ENCODE measurements at regions not wholly inside any gene's neighbourhood (a gene's known extent, or its start where the extent isn't known, plus 50 kb on each side); places are given as distances from the start of the nearest gene placed in this dataset.
"Not testable (repeated sequence)": the region's sequence is repeated elsewhere in the genome, so short reads cannot be mapped to it uniquely, and the experiment has no call there.

- Histone ChIP-seq H3K36me3 (ENCODE audit: control insufficient read depth in 4 of 4, insufficient read depth in 4 of 4, low read length in 3 of 4) (no peaks in the 10 kb centered on the region), H3K4me1 (ENCODE audit: control extremely low read depth in 1 of 4, control insufficient read depth in 4 of 4, insufficient read depth in 4 of 4, low read length in 3 of 4) (no peaks in the 10 kb centered on the region), H3K4me3 (ENCODE audit: control insufficient read depth in 1 of 7, extremely low read depth in 1 of 7, insufficient read depth in 4 of 7, low read depth in 2 of 7, low read length in 6 of 7) (no peak overlapping the region), H3K27ac (ENCODE audit: insufficient read depth in 1 of 2, low read depth in 1 of 2, low read length in 2 of 2, poor library complexity in 1 of 2, severe bottlenecking in 2 of 2) (no peak overlapping the region), H3K27me3 (replicated peaks in 2 of 5; ENCODE audit: control insufficient read depth in 4 of 5, insufficient read depth in 5 of 5, low read length in 4 of 5) (peaks cover 0 to 2% (median 0%) of the 10 kb centered on the region in 5 experiments), H3K9me3 (ENCODE audit: control extremely low read depth in 1 of 5, control insufficient read depth in 4 of 5, insufficient read depth in 2 of 5, low read depth in 1 of 5, low read length in 4 of 5) (peaks cover 0 to 2% (median 0%) of the 10 kb centered on the region in 5 experiments)
- 100% methylated on average over 1 of the region's 2 CpGs for WGBS (ENCODE audit: insufficient coverage)
- POLR2A ChIA-PET: no interaction called here
- CTCF ChIA-PET: interaction anchor here (1.6 to 1.8 kb wide), 3 partner anchors 9 to 1302 kb away, joined by 3 to 5 read pairs (median 5); partner anchors contain the start of gene ADRA2A
- no peak for DNase-seq
These were observed 149.2 kb downstream of the XPNPEP1 start for GRCh38 chr10:109774121-109774440.

GRCh38 chr10:109773288-109774120, 149.8 kb downstream of the XPNPEP1 start:
- WGBS (ENCODE audit: insufficient coverage): 66% methylated on average over 6 of the region's 8 CpGs
- POLR2A ChIA-PET: interaction anchor here (0.6 kb wide), 1 partner anchor 137 kb away, joined by 3 read pairs; no protein-coding TSS in a partner anchor
- H3K27me3 ChIP-seq (replicated peaks in 2 of 5; ENCODE audit: control insufficient read depth in 4 of 5, insufficient read depth in 5 of 5, low read length in 4 of 5): peaks cover 0 to 2% (median 0%) of the 10 kb centered on the region in 5 experiments
- no peak overlapping the region for H3K27ac ChIP-seq (ENCODE audit: insufficient read depth in 1 of 2, low read depth in 1 of 2, low read length in 2 of 2, poor library complexity in 1 of 2, severe bottlenecking in 2 of 2)
- CTCF ChIA-PET: interaction anchor here (1.6 to 1.8 kb wide), 3 partner anchors 9 to 1303 kb away, joined by 3 to 5 read pairs (median 5); partner anchors contain the start of gene ADRA2A
- peak in 2 of 3 donors; percentile 15 to 21 for DNase-seq
- H3K36me3 ChIP-seq (ENCODE audit: control insufficient read depth in 4 of 4, insufficient read depth in 4 of 4, low read length in 3 of 4): no peaks in the 10 kb centered on the region
- H3K4me3 ChIP-seq (ENCODE audit: control insufficient read depth in 1 of 7, extremely low read depth in 1 of 7, insufficient read depth in 4 of 7, low read depth in 2 of 7, low read length in 6 of 7): no peak overlapping the region
- H3K9me3 ChIP-seq (ENCODE audit: control extremely low read depth in 1 of 5, control insufficient read depth in 4 of 5, insufficient read depth in 2 of 5, low read depth in 1 of 5, low read length in 4 of 5): no peaks in the 10 kb centered on the region
- no peaks in the 10 kb centered on the region for H3K4me1 ChIP-seq (ENCODE audit: control extremely low read depth in 1 of 4, control insufficient read depth in 4 of 4, insufficient read depth in 4 of 4, low read length in 3 of 4)

DNA sequence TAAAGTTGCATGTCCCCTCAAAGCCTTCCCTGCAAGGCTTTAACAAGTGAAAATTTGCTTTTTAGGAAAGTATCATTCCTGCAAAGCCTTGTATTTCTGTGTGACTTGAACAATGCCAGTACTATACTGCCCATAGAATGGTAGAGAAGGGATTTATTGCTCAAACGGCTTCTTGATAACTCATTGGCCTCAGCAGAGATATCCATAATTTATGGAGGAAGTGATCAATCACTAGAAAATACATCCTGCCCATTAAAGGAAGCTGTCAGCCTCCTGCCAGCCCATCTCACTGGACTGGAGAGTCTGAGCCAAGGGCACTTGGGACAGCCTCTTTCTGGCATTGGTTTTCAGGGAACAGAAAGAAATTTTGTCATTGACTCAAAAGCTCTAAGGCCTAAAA, 152.6 kb downstream of the XPNPEP1 start:
- no peaks in the 10 kb centered on the region for H3K4me1 ChIP-seq (ENCODE audit: control extremely low read depth in 1 of 4, control insufficient read depth in 4 of 4, insufficient read depth in 4 of 4, low read length in 3 of 4)
- H3K36me3 ChIP-seq (ENCODE audit: control insufficient read depth in 4 of 4, insufficient read depth in 4 of 4, low read length in 3 of 4): no peaks in the 10 kb centered on the region
- H3K9me3 ChIP-seq (ENCODE audit: control extremely low read depth in 1 of 5, control insufficient read depth in 4 of 5, insufficient read depth in 2 of 5, low read depth in 1 of 5, low read length in 4 of 5): no peaks in the 10 kb centered on the region
- H3K4me3 ChIP-seq (ENCODE audit: control insufficient read depth in 1 of 7, extremely low read depth in 1 of 7, insufficient read depth in 4 of 7, low read depth in 2 of 7, low read length in 6 of 7): no peak overlapping the region
- WGBS (ENCODE audit: insufficient coverage): 0% methylated on average over 1 of the region's 1 CpG
- DNase-seq: no peak
- CTCF ChIA-PET: no interaction called here
- POLR2A ChIA-PET: no interaction called here
- no peak overlapping the region for H3K27ac ChIP-seq (ENCODE audit: insufficient read depth in 1 of 2, low read depth in 1 of 2, low read length in 2 of 2, poor library complexity in 1 of 2, severe bottlenecking in 2 of 2)
- peaks cover 0 to 3% (median 0%) of the 10 kb centered on the region in 5 experiments for H3K27me3 ChIP-seq (replicated peaks in 2 of 5; ENCODE audit: control insufficient read depth in 4 of 5, insufficient read depth in 5 of 5, low read length in 4 of 5)

GRCh38 chr10:109769966-109770365, 153.3 kb downstream of the XPNPEP1 start:
- POLR2A ChIA-PET: no interaction called here
- CTCF ChIA-PET: no interaction called here
- Histone ChIP-seq H3K36me3 (ENCODE audit: control insufficient read depth in 4 of 4, insufficient read depth in 4 of 4, low read length in 3 of 4) (no peaks in the 10 kb centered on the region), H3K27ac (ENCODE audit: insufficient read depth in 1 of 2, low read depth in 1 of 2, low read length in 2 of 2, poor library complexity in 1 of 2, severe bottlenecking in 2 of 2) (no peak overlapping the region), H3K27me3 (replicated peaks in 2 of 5; ENCODE audit: control insufficient read depth in 4 of 5, insufficient read depth in 5 of 5, low read length in 4 of 5) (peaks cover 0 to 4% (median 0%) of the 10 kb centered on the region in 5 experiments), H3K4me3 (ENCODE audit: control insufficient read depth in 1 of 7, extremely low read depth in 1 of 7, insufficient read depth in 4 of 7, low read depth in 2 of 7, low read length in 6 of 7) (no peak overlapping the region), H3K4me1 (ENCODE audit: control extremely low read depth in 1 of 4, control insufficient read depth in 4 of 4, insufficient read depth in 4 of 4, low read length in 3 of 4) (no peaks in the 10 kb centered on the region), H3K9me3 (ENCODE audit: control extremely low read depth in 1 of 5, control insufficient read depth in 4 of 5, insufficient read depth in 2 of 5, low read depth in 1 of 5, low read length in 4 of 5) (no peaks in the 10 kb centered on the region)
- WGBS (ENCODE audit: insufficient coverage): 83% methylated on average over 2 of the region's 2 CpGs
- no peak for DNase-seq

DNA sequence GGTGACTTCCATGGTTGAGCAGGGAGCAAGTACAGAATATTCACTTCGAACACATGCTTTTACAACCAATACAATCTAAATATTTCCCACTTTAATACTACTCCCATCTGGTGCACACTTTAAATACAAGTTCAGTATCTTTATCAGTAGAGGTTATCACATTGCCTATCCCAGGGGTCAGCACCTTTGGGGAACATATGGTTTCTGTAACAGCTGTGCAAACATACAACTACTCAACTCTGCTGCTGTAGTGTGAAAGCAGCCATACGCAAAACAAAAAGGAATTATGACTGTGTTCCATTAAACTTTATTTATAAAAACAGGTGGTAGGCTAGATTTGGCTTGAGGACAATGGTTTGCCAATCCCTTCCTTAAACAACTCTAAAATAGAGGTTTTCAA, 157.5 kb downstream of the XPNPEP1 start:
- Histone ChIP-seq H3K9me3 (ENCODE audit: control extremely low read depth in 1 of 5, control insufficient read depth in 4 of 5, insufficient read depth in 2 of 5, low read depth in 1 of 5, low read length in 4 of 5) (peaks cover 0 to 2% (median 0%) of the 10 kb centered on the region in 5 experiments), H3K4me1 (ENCODE audit: control extremely low read depth in 1 of 4, control insufficient read depth in 4 of 4, insufficient read depth in 4 of 4, low read length in 3 of 4) (no peaks in the 10 kb centered on the region), H3K27me3 (replicated peaks in 2 of 5; ENCODE audit: control insufficient read depth in 4 of 5, insufficient read depth in 5 of 5, low read length in 4 of 5) (peaks cover 0 to 2% (median 0%) of the 10 kb centered on the region in 5 experiments), H3K4me3 (ENCODE audit: control insufficient read depth in 1 of 7, extremely low read depth in 1 of 7, insufficient read depth in 4 of 7, low read depth in 2 of 7, low read length in 6 of 7) (no peak overlapping the region), H3K27ac (ENCODE audit: insufficient read depth in 1 of 2, low read depth in 1 of 2, low read length in 2 of 2, poor library complexity in 1 of 2, severe bottlenecking in 2 of 2) (no peak overlapping the region), H3K36me3 (ENCODE audit: control insufficient read depth in 4 of 4, insufficient read depth in 4 of 4, low read length in 3 of 4) (no peaks in the 10 kb centered on the region)
- DNase-seq: no peak
- WGBS (ENCODE audit: insufficient coverage): 83% methylated on average over 1 of the region's 2 CpGs
- POLR2A ChIA-PET: no interaction called here
- CTCF ChIA-PET: no interaction called here

- peaks cover 0 to 2% (median 0%) of the 10 kb centered on the region in 5 experiments for H3K9me3 ChIP-seq (ENCODE audit: control extremely low read depth in 1 of 5, control insufficient read depth in 4 of 5, insufficient read depth in 2 of 5, low read depth in 1 of 5, low read length in 4 of 5)
- DNase-seq: no peak
- ChIA-PET CTCF (no interaction called here), POLR2A (no interaction called here)
- no peak overlapping the region for H3K4me3 ChIP-seq (ENCODE audit: control insufficient read depth in 1 of 7, extremely low read depth in 1 of 7, insufficient read depth in 4 of 7, low read depth in 2 of 7, low read length in 6 of 7)
- H3K27me3 ChIP-seq (replicated peaks in 2 of 5; ENCODE audit: control insufficient read depth in 4 of 5, insufficient read depth in 5 of 5, low read length in 4 of 5): peaks cover 0 to 2% (median 0%) of the 10 kb centered on the region in 5 experiments
- H3K36me3 ChIP-seq (ENCODE audit: control insufficient read depth in 4 of 4, insufficient read depth in 4 of 4, low read length in 3 of 4): no peaks in the 10 kb centered on the region
- H3K27ac ChIP-seq (ENCODE audit: insufficient read depth in 1 of 2, low read depth in 1 of 2, low read length in 2 of 2, poor library complexity in 1 of 2, severe bottlenecking in 2 of 2): no peak overlapping the region
- H3K4me1 ChIP-seq (ENCODE audit: control extremely low read depth in 1 of 4, control insufficient read depth in 4 of 4, insufficient read depth in 4 of 4, low read length in 3 of 4): no peaks in the 10 kb centered on the region
These were observed 160.8 kb downstream of the XPNPEP1 start for GRCh38 chr10:109762555-109762954.

DNA sequence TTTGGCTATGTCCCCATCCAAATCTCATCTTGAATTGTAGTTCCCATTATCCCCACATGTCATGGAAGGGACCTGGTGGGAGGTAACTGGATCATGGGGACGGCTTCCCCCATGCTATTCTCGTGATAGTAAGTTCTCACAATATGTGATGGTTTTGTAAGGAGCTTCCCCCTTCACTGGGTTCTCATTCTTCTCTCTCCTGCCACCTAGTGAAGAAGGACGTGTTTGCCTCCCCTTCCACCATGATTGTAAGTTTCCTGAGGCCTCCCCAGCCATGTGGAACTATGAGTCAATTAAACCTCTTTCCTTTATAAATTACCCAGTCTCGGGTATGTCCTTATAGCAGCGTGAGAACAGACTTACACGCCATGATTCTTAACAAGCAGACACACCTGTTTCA, 165.6 kb downstream of the XPNPEP1 start:
- H3K4me3 ChIP-seq (ENCODE audit: control insufficient read depth in 1 of 7, extremely low read depth in 1 of 7, insufficient read depth in 4 of 7, low read depth in 2 of 7, low read length in 6 of 7); H3K9me3 ChIP-seq (ENCODE audit: control extremely low read depth in 1 of 5, control insufficient read depth in 4 of 5, insufficient read depth in 2 of 5, low read depth in 1 of 5, low read length in 4 of 5); H3K4me1 ChIP-seq (ENCODE audit: control extremely low read depth in 1 of 4, control insufficient read depth in 4 of 4, insufficient read depth in 4 of 4, low read length in 3 of 4); DNase-seq; H3K27me3 ChIP-seq (replicated peaks in 2 of 5; ENCODE audit: control insufficient read depth in 4 of 5, insufficient read depth in 5 of 5, low read length in 4 of 5); CTCF ChIA-PET; H3K27ac ChIP-seq (ENCODE audit: insufficient read depth in 1 of 2, low read depth in 1 of 2, low read length in 2 of 2, poor library complexity in 1 of 2, severe bottlenecking in 2 of 2); POLR2A ChIA-PET; H3K36me3 ChIP-seq (ENCODE audit: control insufficient read depth in 4 of 4, insufficient read depth in 4 of 4, low read length in 3 of 4): not testable (repeated sequence)
- 75% methylated on average over 4 of the region's 6 CpGs for WGBS (ENCODE audit: insufficient coverage)

Measured in common myeloid progenitor, CD34-positive (primary cell).